NCI-H146 treated with DMSO at 0.1 percent for 48 hours (cell line): ENCODE measurements at regions not wholly inside any gene's neighbourhood (a gene's known extent, or its start where the extent isn't known, plus 50 kb on each side); places are given as distances from the start of the nearest gene placed in this dataset.
"Not testable (repeated sequence)": the region's sequence is repeated elsewhere in the genome, so short reads cannot be mapped to it uniquely, and the experiment has no call there.

Experiments
- DNase-seq: peaks from one replicate; lab custom pipeline; 2025; ENCODE audit not compliant: unreplicated experiment; lab: John Stamatoyannopoulos, UW

DNA sequence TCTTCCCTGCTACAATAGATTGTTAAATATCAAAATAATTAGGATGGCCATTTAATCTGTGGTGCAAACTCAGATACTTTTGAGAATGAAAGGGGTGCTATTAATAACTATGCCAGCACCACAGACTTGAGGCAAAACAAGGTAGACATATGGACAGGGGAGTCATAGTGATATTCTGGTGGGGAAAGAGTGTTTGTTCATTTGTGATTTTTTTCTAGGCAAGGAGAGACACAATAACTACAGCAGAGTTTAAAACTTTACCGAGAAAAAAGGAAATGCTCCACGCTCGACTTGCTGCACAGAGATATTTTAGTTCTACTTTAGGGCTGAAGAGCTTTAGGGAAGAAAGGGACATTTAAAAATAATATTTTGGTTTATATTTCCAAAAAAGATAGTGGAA is 611.2 kb upstream of the GRM7 start:
- DNase-seq: no peak

- no peak for DNase-seq
These were observed 610.7 kb upstream of the GRM7 start for GRCh38 chr3:6250167-6250566.

- no peak for DNase-seq
These were observed 609.1 kb upstream of the GRM7 start for GRCh38 chr3:6251612-6252400.

DNA sequence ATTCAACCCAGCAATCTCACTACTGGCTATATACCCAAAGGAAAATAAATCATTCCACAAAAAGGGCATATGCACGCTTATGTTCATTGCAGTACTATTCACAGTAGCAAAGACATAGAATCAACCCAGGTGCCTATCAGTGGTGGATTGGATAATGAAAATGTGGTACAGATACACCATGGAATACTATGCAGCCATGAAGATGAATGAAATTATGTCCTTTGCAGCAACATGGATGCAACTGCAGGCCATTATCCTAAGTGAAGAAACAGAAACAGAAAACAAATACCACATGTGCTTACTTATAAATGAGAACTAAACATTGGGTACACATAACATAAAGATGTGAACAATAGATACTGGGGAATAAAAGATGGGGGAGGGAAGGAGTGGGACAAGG is 606.4 kb upstream of the GRM7 start:
- no peak for DNase-seq

DNA sequence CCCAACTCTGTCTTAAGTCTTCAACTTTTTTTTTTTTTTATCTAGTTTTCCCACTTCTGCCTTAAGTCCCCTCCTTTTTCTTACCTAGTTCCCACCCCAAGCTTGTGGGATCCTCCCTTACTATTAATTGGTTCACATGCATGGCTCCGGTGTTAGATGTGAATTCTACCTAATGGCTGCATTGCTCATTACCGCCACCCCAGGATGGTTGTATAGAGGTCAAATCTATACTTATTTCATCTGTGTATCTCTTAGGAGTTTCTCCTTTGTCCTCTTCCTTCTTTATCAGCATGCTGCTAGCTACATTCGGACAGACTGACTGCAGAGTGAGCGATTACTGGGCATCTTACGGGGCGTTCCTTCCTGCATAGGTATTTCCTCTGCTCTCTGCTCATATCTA is 605.7 kb upstream of the GRM7 start:
- DNase-seq: no peak

DNA sequence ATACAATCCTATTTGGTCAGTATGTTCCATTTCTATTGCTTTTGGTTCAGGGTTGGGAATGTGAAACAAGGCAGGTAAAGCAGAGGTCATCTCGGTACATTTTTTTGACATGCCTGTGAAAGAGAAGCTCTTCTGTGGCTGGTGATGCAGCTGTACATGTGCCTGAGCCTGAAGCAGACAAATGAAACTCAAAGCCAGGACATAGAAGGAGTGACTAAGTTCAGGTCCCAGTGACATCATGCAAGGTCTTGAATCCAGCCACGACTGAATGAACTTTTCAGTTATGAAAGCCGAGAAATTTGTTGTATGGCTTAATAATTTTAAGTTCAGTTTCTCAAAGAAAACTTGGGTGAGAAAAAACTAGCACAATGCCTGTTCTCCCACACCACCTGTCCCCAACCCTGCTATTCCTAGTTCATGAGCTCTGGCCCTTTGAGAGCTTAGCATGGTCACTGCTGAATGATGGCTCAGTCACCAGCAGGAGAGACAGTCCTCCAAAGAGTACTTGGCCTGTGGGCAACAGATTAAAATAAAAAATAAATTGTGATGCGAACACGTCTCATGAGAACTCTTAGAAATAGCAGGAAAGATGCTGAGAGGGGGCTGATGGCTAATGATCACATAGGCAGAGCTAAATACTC is 600.2 kb upstream of the GRM7 start:
- DNase-seq: no peak

- DNase-seq: peak; percentile 80
These were observed 598.9 kb upstream of the GRM7 start for GRCh38 chr3:6262010-6262409.

GRCh38 chr3:6264036-6264435 is 596.9 kb upstream of the GRM7 start:
- no peak for DNase-seq

DNA sequence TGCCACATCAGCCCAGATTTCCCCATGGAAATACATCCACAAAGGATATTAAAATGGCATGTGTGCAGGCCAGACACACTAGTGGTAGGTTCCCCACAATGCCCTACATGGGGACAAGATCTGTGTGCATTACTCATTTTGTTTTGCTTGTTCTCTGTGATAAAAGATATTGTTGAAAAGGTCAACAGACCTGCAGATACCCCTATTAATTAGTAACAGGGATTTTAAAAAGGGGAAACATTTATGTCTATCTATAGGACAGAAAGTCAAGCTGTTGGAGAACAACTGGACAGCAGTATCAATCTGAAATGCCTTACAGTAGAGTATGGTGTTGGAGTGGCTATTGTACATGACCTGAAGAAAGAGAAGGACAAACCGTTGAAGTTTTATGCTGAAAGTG is 596.0 kb upstream of the GRM7 start:
- no peak for DNase-seq

DNA sequence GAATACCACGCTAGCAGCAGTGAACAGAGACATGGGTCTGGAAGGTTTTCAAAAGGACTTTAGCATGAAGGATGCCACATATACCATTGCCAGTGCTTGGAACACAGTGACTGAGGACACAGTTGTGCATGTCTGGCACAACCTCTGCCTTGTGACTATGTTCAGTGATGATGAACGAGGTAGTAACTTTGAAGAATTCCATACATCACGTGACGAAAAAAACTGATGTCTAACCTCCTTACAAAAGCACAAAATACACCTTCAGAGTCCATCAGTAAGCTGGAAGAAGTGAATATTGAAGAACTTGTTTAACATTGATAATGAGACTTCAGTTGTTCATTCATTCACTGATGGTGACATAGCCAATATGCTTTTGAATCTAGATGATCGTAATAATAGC is 594.8 kb upstream of the GRM7 start:
- DNase-seq: no peak

DNA sequence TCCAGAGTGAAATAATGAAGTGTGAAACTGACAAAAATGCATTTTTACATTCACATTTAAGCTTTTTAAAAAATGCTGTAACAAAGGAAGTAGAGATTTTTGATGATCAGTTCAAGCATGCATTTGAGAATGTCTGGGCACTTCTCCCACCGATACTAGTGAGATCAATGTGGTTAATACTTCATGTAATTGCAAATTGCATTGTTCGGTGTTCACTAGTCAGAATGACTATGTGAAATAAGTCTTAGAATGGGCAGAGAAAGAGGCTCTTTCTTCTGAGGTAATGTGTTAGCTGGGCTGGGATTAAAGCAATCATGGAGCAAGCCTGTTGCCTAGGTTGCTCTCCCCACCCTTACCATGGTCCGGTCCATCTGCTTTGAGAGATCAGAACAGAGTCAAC is 587.0 kb upstream of the GRM7 start:
- no peak for DNase-seq

DNA sequence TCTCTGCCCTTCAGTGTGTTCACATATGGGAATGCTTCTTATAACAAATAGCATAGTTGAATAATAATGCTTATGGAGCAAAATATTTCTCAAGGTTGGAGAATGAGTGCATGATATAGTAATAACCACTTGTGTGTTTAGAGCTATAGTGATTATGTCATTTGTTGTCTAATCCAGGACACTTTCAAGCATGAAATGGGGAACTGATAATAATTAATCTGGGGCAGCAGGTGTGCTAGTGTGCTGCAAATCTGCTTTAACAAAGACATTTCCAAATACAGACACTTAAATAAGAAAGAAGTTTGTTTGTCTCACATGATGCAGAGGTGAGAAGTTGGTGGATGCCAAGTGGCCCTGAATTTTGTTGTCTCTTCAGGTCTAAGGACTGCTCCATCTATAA is 579.3 kb upstream of the GRM7 start:
- no peak for DNase-seq

- DNase-seq: no peak
These were observed 578.0 kb upstream of the GRM7 start for GRCh38 chr3:6282918-6283317.

- DNase-seq: no peak
These were observed 573.6 kb upstream of the GRM7 start for GRCh38 chr3:6287088-6287875.

- no peak for DNase-seq
These were observed 559.3 kb upstream of the GRM7 start for GRCh38 chr3:6301626-6302025.

GRCh38 chr3:6315906-6316305 is 545.0 kb upstream of the GRM7 start:
- no peak for DNase-seq

- no peak for DNase-seq
These were observed 538.9 kb upstream of the GRM7 start for GRCh38 chr3:6321999-6322398.

DNA sequence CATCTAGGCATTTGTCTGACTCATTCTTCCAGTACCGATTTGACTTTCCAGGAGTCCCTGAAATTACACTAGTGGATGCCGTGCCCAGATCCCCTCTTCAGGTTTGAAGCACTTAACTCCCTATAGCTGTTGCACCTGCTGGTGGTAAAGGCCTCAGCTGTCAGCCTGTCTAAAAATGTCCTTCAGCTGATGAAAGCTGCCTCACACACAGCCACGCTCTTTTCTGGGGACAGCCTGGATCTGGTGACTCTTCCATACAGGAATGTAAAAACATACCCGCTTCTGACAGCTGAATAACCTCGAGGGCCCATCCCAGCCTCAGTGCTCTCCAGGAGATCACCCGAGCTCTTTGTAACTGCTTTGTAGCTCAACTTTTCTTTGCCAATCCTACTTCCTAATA is 534.1 kb upstream of the GRM7 start:
- no peak for DNase-seq

DNA sequence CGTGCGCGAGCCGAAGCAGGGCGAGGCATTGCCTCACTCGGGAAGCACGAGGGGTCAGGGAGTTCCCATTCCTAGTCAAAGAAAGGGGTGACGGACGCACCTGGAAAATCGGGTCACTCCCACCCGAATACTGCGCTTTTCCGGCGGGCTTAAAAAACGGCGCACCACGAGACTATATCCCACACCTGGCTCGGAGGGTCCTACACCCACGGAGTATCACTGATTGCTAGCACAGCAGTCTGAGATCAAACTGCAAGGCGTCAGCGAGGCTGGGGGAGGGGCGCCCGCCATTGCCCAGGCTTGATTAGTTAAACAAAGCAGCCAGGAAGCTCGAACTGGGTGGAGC is 520.0 kb upstream of the GRM7 start:
- DNase-seq: not testable (repeated sequence)

- DNase-seq: no peak
These were observed 509.2 kb upstream of the GRM7 start for GRCh38 chr3:6351752-6352151.

DNA sequence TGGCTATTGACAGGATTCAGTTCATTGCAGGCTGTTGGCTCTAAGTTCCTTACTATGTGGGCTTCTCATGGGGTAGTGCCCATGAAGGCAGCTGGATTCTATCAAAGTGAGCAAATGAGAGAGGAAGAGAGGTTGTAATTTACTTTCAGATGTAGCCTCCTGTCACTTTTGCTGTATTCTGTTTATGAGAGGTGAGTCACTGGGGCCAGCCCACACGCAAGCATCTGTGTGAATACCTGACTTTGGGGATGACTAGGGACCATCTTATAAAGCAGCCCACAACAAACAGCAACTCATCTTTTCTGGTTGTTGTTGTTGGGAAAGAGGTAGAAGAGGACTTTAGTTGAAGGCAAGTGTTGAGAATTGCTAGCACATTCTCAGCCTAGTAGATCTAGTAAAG is 506.3 kb upstream of the GRM7 start:
- DNase-seq: no peak

- DNase-seq: no peak
These were observed 498.5 kb upstream of the GRM7 start for GRCh38 chr3:6362406-6362805.
